SU-DHL-6 (cell line): ENCODE measurements at regions not wholly inside any gene's neighbourhood (a gene's known extent, or its start where the extent isn't known, plus 50 kb on each side); places are given as distances from the start of the nearest gene placed in this dataset.

Experiments
- H2AFZ ChIP-seq: fragments of 200-600 bp; sonication (generic); 2 replicates; pipeline ENCODE4 v1.6.1; 2014; ENCODE audit warnings: low read depth, mild to moderate bottlenecking, moderate library complexity, mixed read lengths, antibody characterized with exemption, low read length; ENCODE audit not compliant: severe bottlenecking
- H3F3A ChIP-seq: fragments of 200-600 bp; shearing (Covaris generic); 2 replicates; pipeline ENCODE4 v1.6.0; 2016; ENCODE audit warnings: antibody characterized with exemption, mild to moderate bottlenecking; ENCODE audit not compliant: insufficient read depth
- H3K27ac ChIP-seq: fragments of 200-600 bp; sonication (generic); 2 replicates; pipeline ENCODE4 v1.5.1; 2016; ENCODE audit warnings: low read depth, mild to moderate bottlenecking, low read length, moderate library complexity, mixed read lengths
- H3K27me3 ChIP-seq: fragments of 200-600 bp; sonication (generic), shearing (Covaris generic); 2 replicates; pipeline ENCODE4 v1.6.0; 2014; ENCODE audit warnings: mild to moderate bottlenecking, low read length
- H3K36me3 ChIP-seq: fragments of 200-600 bp; sonication (generic); 2 replicates; pipeline ENCODE4 v1.6.1; 2014; ENCODE audit warnings: mild to moderate bottlenecking, low read length, mixed read lengths
- H3K4me2 ChIP-seq: fragments of 300-600, 200-600 bp; shearing (Covaris generic), sonication (generic); 2 replicates; pipeline ENCODE4 v1.6.0; 2014; ENCODE audit warnings: low read length, low read depth, mild to moderate bottlenecking; ENCODE audit not compliant: poor library complexity, severe bottlenecking
- H3K4me3 ChIP-seq: fragments of 200-600 bp; sonication (generic); 2 replicates; pipeline ENCODE4 v1.5.1; 2014; ENCODE audit warnings: antibody characterized with exemption, low read length, mild to moderate bottlenecking, mixed read lengths; ENCODE audit not compliant: insufficient read depth, poor library complexity, severe bottlenecking
- H3K79me2 ChIP-seq: fragments of 200-600 bp; sonication (generic); 2 replicates; pipeline ENCODE4 v1.6.1; 2014; ENCODE audit warnings: mild to moderate bottlenecking, low read length, moderate library complexity; ENCODE audit not compliant: insufficient read depth
- H3K9ac ChIP-seq: fragments of 200-600 bp; sonication (generic); 2 replicates; pipeline ENCODE4 v1.7.0; 2014; ENCODE audit warnings: mild to moderate bottlenecking, low read length
- H3K9me2 ChIP-seq: fragments of 200-600 bp; sonication (generic); replicated peaks from 2 replicates; pipeline ENCODE4 v1.6.1; 2014; ENCODE audit warnings: low read length; ENCODE audit not compliant: insufficient read depth
- H3K9me3 ChIP-seq: fragments of 200-600 bp; sonication (generic); 2 replicates; pipeline ENCODE4 v1.6.1; 2014; ENCODE audit warnings: low read length, mixed read lengths; ENCODE audit not compliant: insufficient read depth
- H4K20me1 ChIP-seq: fragments of 200-600 bp; sonication (generic); 2 replicates; pipeline ENCODE4 v1.6.1; 2014; ENCODE audit warnings: low read depth, mild to moderate bottlenecking, antibody characterized with exemption, low read length, moderate library complexity, mixed read lengths
- CTCF ChIP-seq: fragments of 200-600 bp; sonication (generic); IDR thresholded peaks from one replicate; pipeline ENCODE4 v1.5.1; 2017; ENCODE audit warnings: antibody characterized with exemption, mild to moderate bottlenecking, low read length, moderate library complexity; ENCODE audit not compliant: insufficient read depth, poor library complexity, severe bottlenecking
- EZH2phosphoT487 ChIP-seq: fragments of 200-600 bp; sonication (generic), shearing (Covaris generic); conservative IDR thresholded peaks from 2 replicates; pipeline ENCODE4 v1.6.1; 2018; ENCODE audit warnings: mild to moderate bottlenecking, antibody characterized with exemption, low read length, moderate library complexity, mixed read lengths

- H3K4me3 ChIP-seq: no peak overlapping the region
- H3K9ac ChIP-seq: no peak overlapping the region
- H3K27ac ChIP-seq: no peak overlapping the region
- no peaks in the 10 kb centered on the region for H3F3A ChIP-seq
- H3K79me2 ChIP-seq: no peaks in the 10 kb centered on the region
- no peak overlapping the region for H2AFZ ChIP-seq
- no peaks in the 10 kb centered on the region for H3K9me2 ChIP-seq
- H3K36me3 ChIP-seq: no peaks in the 10 kb centered on the region
- no peaks in the 10 kb centered on the region for H3K9me3 ChIP-seq
- TF ChIP-seq CTCF: no peak
- TF ChIP-seq EZH2phosphoT487: no peak
- H4K20me1 ChIP-seq: no peaks in the 10 kb centered on the region
- H3K27me3 ChIP-seq: no peaks in the 10 kb centered on the region
- no peak overlapping the region for H3K4me2 ChIP-seq
Measured at GRCh38 chr9:6150483-6150882, 65.1 kb upstream of the IL33 start.

DNA sequence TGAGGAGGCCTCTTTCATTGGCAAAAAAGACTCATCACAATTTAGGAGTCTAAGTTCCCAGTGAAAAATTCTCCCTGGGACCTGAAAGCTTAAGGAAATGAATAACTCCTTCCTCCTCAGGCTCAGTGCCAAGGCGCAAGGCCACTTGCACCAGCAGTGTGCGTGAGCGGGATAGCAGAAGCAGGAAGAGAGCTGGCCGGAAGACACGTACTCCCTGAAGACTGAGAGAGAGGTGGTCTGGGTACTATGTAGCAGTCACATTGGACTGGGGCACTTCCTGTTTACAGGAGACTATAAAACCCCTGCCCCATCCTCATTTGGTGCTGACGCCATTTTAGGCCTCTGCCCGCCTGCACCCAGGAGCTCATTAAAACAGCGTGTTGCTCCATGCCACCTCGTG is 66.3 kb upstream of the IL33 start:
- Histone ChIP-seq H3K9me3 (no peaks in the 10 kb centered on the region), H3K9me2 (no peaks in the 10 kb centered on the region), H3K79me2 (no peaks in the 10 kb centered on the region), H4K20me1 (no peaks in the 10 kb centered on the region), H2AFZ (no peak overlapping the region), H3K27ac (no peak overlapping the region), H3K4me3 (no peak overlapping the region), H3K4me2 (no peak overlapping the region), H3F3A (no peaks in the 10 kb centered on the region), H3K27me3 (no peaks in the 10 kb centered on the region), H3K9ac (no peak overlapping the region), H3K36me3 (no peaks in the 10 kb centered on the region)
- no peak for TF ChIP-seq CTCF
- no peak for TF ChIP-seq EZH2phosphoT487

DNA sequence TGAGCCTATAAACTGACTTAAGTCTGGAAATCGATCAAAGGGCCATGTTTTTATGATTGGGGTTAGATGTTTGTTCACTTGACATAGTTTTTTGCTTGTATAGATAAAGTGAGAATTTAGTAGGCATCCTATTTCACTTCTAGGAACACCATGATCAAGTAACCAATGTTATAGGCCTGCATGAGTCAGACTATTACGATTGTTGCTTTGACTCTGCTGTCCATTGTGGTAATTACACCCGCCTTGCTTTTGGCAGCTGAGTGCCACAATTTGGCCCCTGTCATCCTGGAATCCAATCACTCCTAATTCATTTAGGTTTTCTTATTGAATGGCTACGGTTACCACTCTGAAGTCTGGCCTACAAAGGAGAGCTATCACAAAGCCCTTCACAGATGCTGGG is 67.8 kb upstream of the IL33 start:
- H3F3A ChIP-seq: no peaks in the 10 kb centered on the region
- no peak overlapping the region for H3K27ac ChIP-seq
- TF ChIP-seq CTCF (no peak), EZH2phosphoT487 (no peak)
- H3K9me3 ChIP-seq: no peaks in the 10 kb centered on the region
- no peaks in the 10 kb centered on the region for H3K27me3 ChIP-seq
- no peaks in the 10 kb centered on the region for H3K36me3 ChIP-seq
- no peaks in the 10 kb centered on the region for H3K79me2 ChIP-seq
- H3K4me3 ChIP-seq: no peak overlapping the region
- H3K9me2 ChIP-seq: no peaks in the 10 kb centered on the region
- no peak overlapping the region for H3K4me2 ChIP-seq
- H2AFZ ChIP-seq: no peak overlapping the region
- H3K9ac ChIP-seq: no peak overlapping the region
- H4K20me1 ChIP-seq: no peaks in the 10 kb centered on the region

GRCh38 chr9:6144947-6145346 is 70.7 kb upstream of the IL33 start:
- H3K9ac ChIP-seq: no peak overlapping the region
- no peaks in the 10 kb centered on the region for H3K27me3 ChIP-seq
- H3F3A ChIP-seq: no peaks in the 10 kb centered on the region
- H3K9me2 ChIP-seq: no peaks in the 10 kb centered on the region
- no peak overlapping the region for H3K4me2 ChIP-seq
- no peaks in the 10 kb centered on the region for H3K79me2 ChIP-seq
- H4K20me1 ChIP-seq: no peaks in the 10 kb centered on the region
- no peak for TF ChIP-seq EZH2phosphoT487
- TF ChIP-seq CTCF: no peak
- no peaks in the 10 kb centered on the region for H3K9me3 ChIP-seq
- H3K27ac ChIP-seq: no peak overlapping the region
- no peak overlapping the region for H3K4me3 ChIP-seq
- no peak overlapping the region for H2AFZ ChIP-seq
- H3K36me3 ChIP-seq: no peaks in the 10 kb centered on the region
